Right atrium auricular region (tissue), 2 donors: ENCODE measurements at regions not wholly inside any gene's neighbourhood (a gene's known extent, or its start where the extent isn't known, plus 50 kb on each side); places are given as distances from the start of the nearest gene placed in this dataset.

ENCODE experiments used
- DNase-seq: peaks from one replicate; pipeline ENCODE4 v3.0.0-alpha.2; 2019; ENCODE audit warnings: low spot score
- H3K27ac ChIP-seq, 2 donors: fragments of 200-600 bp; sonication (generic); 1 replicate in 1 of 2; 2 replicates in 1 of 2; pipeline ENCODE4 v1.5.1; 2016 to 2019
- H3K27me3 ChIP-seq, 2 donors: fragments of 200-600 bp; sonication (generic); one replicate each; pipeline versions ENCODE4 v1.5.1 to v1.6.0; 2017 to 2019
- H3K36me3 ChIP-seq: fragments of 200-600 bp; sonication (generic); one replicate; pipeline ENCODE4 v1.5.1; 2016
- H3K4me1 ChIP-seq, 2 donors: fragments of 200-600 bp; sonication (generic); one replicate each; pipeline versions ENCODE4 v1.5.1 to v1.6.0; 2017 to 2019
- H3K4me3 ChIP-seq, 2 donors: fragments of 200-600 bp; sonication (generic); 1 replicate in 1 of 2; 2 replicates in 1 of 2; pipeline ENCODE4 v1.5.1; 2017 to 2019; ENCODE audit warnings: mild to moderate bottlenecking in 1 of 2, moderate library complexity in 1 of 2
- H3K9me3 ChIP-seq, 2 donors: fragments of 200-600 bp; sonication (generic); one replicate each; pipeline ENCODE4 v1.5.1; 2019
- TF ChIP-seq, protein P1 (sequence below), 2 donors: fragments of 200-600 bp; sonication (generic); IDR thresholded peaks; one replicate each; pipeline ENCODE4 v1.5.1; 2019; ENCODE audit warnings: antibody characterized with exemption in 2 of 2

DNA sequence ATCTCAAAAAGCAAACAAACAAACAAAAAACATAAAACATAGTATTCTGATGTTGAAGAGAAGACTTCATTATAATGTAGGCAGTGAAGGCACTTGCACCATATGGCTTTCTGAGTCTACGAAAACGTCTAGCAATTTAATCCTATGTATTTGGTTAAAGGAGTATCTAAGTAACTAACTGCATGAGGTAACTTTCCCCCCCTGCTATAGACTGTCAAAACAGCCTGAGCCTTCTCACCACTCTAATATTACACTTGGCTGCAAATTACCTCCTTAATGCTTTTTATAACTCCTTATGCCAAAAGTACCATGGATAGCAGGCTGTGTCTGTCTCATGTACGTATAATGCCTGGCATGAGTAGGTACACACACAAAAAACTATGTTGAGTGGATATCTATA, 607.6 kb upstream of the FLRT2 start:
- no peaks in the 10 kb centered on the region for H3K36me3 ChIP-seq
- no peaks in the 10 kb centered on the region for H3K9me3 ChIP-seq
- no peak overlapping the region for H3K4me3 ChIP-seq
- H3K27ac ChIP-seq, result no peak overlapping the region
- H3K4me1 ChIP-seq, result no peaks in the 10 kb centered on the region
- no peak for DNase-seq
- TF ChIP-seq, protein P1, sequence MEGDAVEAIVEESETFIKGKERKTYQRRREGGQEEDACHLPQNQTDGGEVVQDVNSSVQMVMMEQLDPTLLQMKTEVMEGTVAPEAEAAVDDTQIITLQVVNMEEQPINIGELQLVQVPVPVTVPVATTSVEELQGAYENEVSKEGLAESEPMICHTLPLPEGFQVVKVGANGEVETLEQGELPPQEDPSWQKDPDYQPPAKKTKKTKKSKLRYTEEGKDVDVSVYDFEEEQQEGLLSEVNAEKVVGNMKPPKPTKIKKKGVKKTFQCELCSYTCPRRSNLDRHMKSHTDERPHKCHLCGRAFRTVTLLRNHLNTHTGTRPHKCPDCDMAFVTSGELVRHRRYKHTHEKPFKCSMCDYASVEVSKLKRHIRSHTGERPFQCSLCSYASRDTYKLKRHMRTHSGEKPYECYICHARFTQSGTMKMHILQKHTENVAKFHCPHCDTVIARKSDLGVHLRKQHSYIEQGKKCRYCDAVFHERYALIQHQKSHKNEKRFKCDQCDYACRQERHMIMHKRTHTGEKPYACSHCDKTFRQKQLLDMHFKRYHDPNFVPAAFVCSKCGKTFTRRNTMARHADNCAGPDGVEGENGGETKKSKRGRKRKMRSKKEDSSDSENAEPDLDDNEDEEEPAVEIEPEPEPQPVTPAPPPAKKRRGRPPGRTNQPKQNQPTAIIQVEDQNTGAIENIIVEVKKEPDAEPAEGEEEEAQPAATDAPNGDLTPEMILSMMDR (IDR thresholded peaks at IDR 0.05), result no peak
- no peaks in the 10 kb centered on the region for H3K27me3 ChIP-seq

DNA sequence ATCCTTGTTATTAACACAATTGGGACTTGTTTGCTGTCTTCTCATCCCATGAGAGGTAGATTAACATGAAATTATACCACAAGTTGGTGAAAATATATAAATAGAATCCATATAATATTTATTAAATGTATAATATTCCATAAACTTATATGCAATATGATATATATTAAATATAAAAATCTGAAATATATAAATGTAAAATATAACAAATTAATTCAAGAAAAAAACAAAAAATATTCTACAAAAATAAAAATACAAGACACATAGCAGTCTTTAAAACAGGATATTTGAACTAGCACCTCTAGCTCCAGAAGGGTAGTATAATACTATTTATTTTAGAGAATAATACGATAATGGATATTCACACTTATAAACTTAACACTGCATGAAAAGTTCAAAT, 603.3 kb upstream of the FLRT2 start:
- no peaks in the 10 kb centered on the region for H3K4me1 ChIP-seq
- no peaks in the 10 kb centered on the region for H3K36me3 ChIP-seq
- H3K9me3 ChIP-seq, result no peaks in the 10 kb centered on the region
- no peaks in the 10 kb centered on the region for H3K27me3 ChIP-seq
- H3K27ac ChIP-seq, result no peak overlapping the region
- no peak overlapping the region for H3K4me3 ChIP-seq
- DNase-seq, result no peak
- TF ChIP-seq, protein P1 (IDR thresholded peaks at IDR 0.05), result no peak

DNA sequence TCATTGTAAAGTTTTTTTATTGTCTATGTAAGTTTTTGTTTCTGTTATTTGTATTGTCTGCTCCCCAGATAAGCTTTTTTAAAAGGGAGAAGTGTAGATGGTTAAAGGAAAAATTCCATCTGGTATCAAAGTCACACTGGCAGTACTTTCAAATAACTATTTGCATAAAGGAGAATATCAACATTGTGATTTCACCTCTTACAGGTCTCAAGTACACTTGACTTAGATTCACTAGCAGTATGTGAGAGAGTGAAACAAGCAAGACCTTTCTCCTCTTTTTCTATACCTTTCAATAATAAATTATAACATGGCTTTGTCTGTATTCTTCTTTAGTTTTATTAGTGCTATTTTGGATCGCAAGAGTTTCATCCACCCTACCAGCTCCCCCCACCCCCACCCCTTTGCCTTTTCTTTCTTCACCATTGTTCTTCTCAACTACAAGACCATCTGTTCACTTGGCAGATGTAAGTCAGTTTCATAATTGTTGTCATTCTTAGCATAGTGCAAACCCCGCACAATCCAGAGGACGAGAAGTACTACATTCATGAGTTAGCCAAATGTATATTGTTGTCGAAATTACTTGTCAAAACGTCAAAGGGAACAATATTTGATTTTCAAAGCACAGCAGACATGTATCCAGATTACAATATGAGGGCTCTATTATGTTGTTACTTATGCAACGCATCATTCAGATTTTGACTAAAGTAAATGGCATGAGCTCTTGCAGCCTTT, 602.7 kb upstream of the FLRT2 start:
- Histone ChIP-seq H3K9me3 (no peaks in the 10 kb centered on the region), H3K36me3 (no peaks in the 10 kb centered on the region), H3K27ac (no peak overlapping the region), H3K4me3 (no peak overlapping the region), H3K4me1 (no peaks in the 10 kb centered on the region), H3K27me3 (no peaks in the 10 kb centered on the region)
- DNase-seq, result no peak
- TF ChIP-seq, protein P1 (IDR thresholded peaks at IDR 0.05), result no peak

- TF ChIP-seq, protein P1 (IDR thresholded peaks at IDR 0.05), result no peak
- Histone ChIP-seq H3K36me3 (no peaks in the 10 kb centered on the region), H3K4me3 (no peak overlapping the region)
Observed at GRCh38 chr14:84929086-84929485, 600.9 kb upstream of the FLRT2 start.

DNA sequence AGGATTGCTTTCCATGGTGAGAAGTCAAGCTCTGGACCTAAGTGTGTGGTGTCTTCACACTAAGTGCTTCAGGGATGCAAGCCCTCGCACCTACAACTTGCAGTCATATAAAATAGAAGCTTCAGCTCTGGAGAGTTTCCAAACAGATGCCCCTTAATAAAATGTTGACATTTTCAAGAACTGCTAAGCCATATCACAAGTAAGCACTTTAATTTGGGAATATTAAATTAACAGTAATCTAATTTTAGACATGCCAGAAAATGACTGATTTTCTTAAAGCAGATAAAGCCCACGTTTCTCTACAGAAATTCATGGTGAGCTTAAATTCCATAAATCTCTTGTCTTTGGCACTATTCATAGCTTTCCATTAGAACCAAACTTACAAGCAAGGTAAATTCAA, 600.1 kb upstream of the FLRT2 start:
- Histone ChIP-seq H3K27ac (no peak overlapping the region), H3K36me3 (no peaks in the 10 kb centered on the region), H3K27me3 (no peaks in the 10 kb centered on the region), H3K4me1 (no peaks in the 10 kb centered on the region), H3K9me3 (no peaks in the 10 kb centered on the region), H3K4me3 (no peak overlapping the region)
- TF ChIP-seq, protein P1 (IDR thresholded peaks at IDR 0.05), result no peak
- no peak for DNase-seq

More at GRCh38 chr14:84929086-84929485, 600.9 kb upstream of the FLRT2 start:
- no peaks in the 10 kb centered on the region for H3K27me3 ChIP-seq
- H3K27ac ChIP-seq, result no peak overlapping the region
- no peak for DNase-seq
- no peaks in the 10 kb centered on the region for H3K9me3 ChIP-seq
- H3K4me1 ChIP-seq, result no peaks in the 10 kb centered on the region

GRCh38 chr14:84937016-84937415, 592.9 kb upstream of the FLRT2 start:
- no peak for DNase-seq
- no peak overlapping the region for H3K4me3 ChIP-seq
- no peaks in the 10 kb centered on the region for H3K9me3 ChIP-seq
- no peaks in the 10 kb centered on the region for H3K36me3 ChIP-seq
- no peaks in the 10 kb centered on the region for H3K4me1 ChIP-seq
- TF ChIP-seq, protein P1 (IDR thresholded peaks at IDR 0.05), result no peak
- no peaks in the 10 kb centered on the region for H3K27me3 ChIP-seq
- no peak overlapping the region for H3K27ac ChIP-seq
